ENCODE measurements at regions not wholly inside any gene's neighbourhood (a gene's known extent, or its start where the extent isn't known, plus 50 kb on each side); places are given as distances from the start of the nearest gene placed in this dataset.
A peak's percentile ranks its signal among the peaks of the same experiment; 100 is the strongest.

GRCh38 chrX:145677109-145677817 is 140.4 kb upstream of the SLITRK2 start:
- peak in 5 of 8 experiments; percentile 73 to 82 (median 76) for ATAC-seq (replicated peaks in 6 of 8)
- in situ Hi-C loops (cut with MboI; ENCODE audit: low pct_unique_long_range_greater_than_20kb in 2 of 9, low sequenced_read_pairs in 9 of 9, unreplicated experiment in 9 of 9) = no loop called here
- no peak overlapping the region for H3K4me3 ChIP-seq
- WGBS, 10 experiments = 0 to 100% (median 47%) methylated on average over 1 to 13 of the region's 16 CpGs; no CpG with 5 or more reads in 1 of the 10 experiments
- H3K4me1 ChIP-seq (replicated peaks in 1 of 2) = peaks cover 3 to 27% of the 10 kb centered on the region in 2 donors
- H3K27ac ChIP-seq = peak overlapping the region in 1 of 2 donors; percentile 80

GRCh38 chrX:145682518-145683298 is 134.9 kb upstream of the SLITRK2 start:
- in situ Hi-C loops (cut with MboI; ENCODE audit: low pct_unique_long_range_greater_than_20kb in 2 of 9, low sequenced_read_pairs in 9 of 9, unreplicated experiment in 9 of 9) = no loop called here
- Histone ChIP-seq H3K27ac (no peak overlapping the region), H3K4me3 (no peak overlapping the region), H3K4me1 (replicated peaks in 1 of 2) (peaks cover 0 to 28% of the 10 kb centered on the region in 2 donors)
- 0 to 44% (median 0%) methylated on average over 1 to 9 of the region's 9 CpGs; no CpG with 5 or more reads in 1 of the 10 experiments for WGBS, 10 experiments
- peak in 4 of 8 experiments; percentile 67 to 76 (median 72) for ATAC-seq (replicated peaks in 6 of 8)

- no peak overlapping the region for H3K4me3 ChIP-seq
- in situ Hi-C loops (cut with MboI; ENCODE audit: low pct_unique_long_range_greater_than_20kb in 2 of 9, low sequenced_read_pairs in 9 of 9, unreplicated experiment in 9 of 9) = no loop called here
- 0 to 88% (median 20%) methylated on average over 1 to 4 of the region's 4 CpGs; no CpG with 5 or more reads in 1 of the 10 experiments for WGBS, 10 experiments
- H3K27ac ChIP-seq = no peak overlapping the region
- ATAC-seq (replicated peaks in 6 of 8) = peak in 5 of 8 experiments; percentile 68 to 79 (median 75)
- peaks cover 0 to 13% of the 10 kb centered on the region in 2 donors for H3K4me1 ChIP-seq (replicated peaks in 1 of 2)
Observed at GRCh38 chrX:145687146-145687545, 130.5 kb upstream of the SLITRK2 start.

- Histone ChIP-seq H3K4me1 (replicated peaks in 1 of 2) (peaks cover 0 to 9% of the 10 kb centered on the region in 2 donors), H3K4me3 (no peak overlapping the region), H3K27ac (no peak overlapping the region)
- WGBS, 10 experiments = 0 to 100% (median 100%) methylated on average over 1 of the region's 1 CpG; no CpG with 5 or more reads in 6 of the 10 experiments
- in situ Hi-C loops (cut with MboI; ENCODE audit: low pct_unique_long_range_greater_than_20kb in 2 of 9, low sequenced_read_pairs in 9 of 9, unreplicated experiment in 9 of 9) = no loop called here
- no peak for ATAC-seq (replicated peaks in 6 of 8)
Observed at GRCh38 chrX:145687707-145688106, 129.9 kb upstream of the SLITRK2 start.

GRCh38 chrX:145694048-145694447 is 123.6 kb upstream of the SLITRK2 start:
- Histone ChIP-seq H3K4me3 (no peak overlapping the region), H3K4me1 (replicated peaks in 1 of 2) (no peaks in the 10 kb centered on the region), H3K27ac (no peak overlapping the region)
- ATAC-seq (replicated peaks in 6 of 8) = no peak
- in situ Hi-C loops (cut with MboI; ENCODE audit: low pct_unique_long_range_greater_than_20kb in 2 of 9, low sequenced_read_pairs in 9 of 9, unreplicated experiment in 9 of 9) = no loop called here
- 0 to 80% (median 41%) methylated on average over 1 to 3 of the region's 3 CpGs; no CpG with 5 or more reads in 6 of the 10 experiments for WGBS, 10 experiments

GRCh38 chrX:145715641-145716138 is 101.9 kb upstream of the SLITRK2 start:
- 0 to 80% (median 44%) methylated on average over 1 to 3 of the region's 5 CpGs; no CpG with 5 or more reads in 4 of the 10 experiments for WGBS, 10 experiments
- in situ Hi-C loops (cut with MboI; ENCODE audit: low pct_unique_long_range_greater_than_20kb in 2 of 9, low sequenced_read_pairs in 9 of 9, unreplicated experiment in 9 of 9) = no loop called here

GRCh38 chrX:145716226-145716625 is 101.4 kb upstream of the SLITRK2 start:
- no peak for ATAC-seq (replicated peaks in 6 of 8)
- Histone ChIP-seq H3K27ac (no peak overlapping the region), H3K4me3 (no peak overlapping the region), H3K4me1 (replicated peaks in 1 of 2) (no peaks in the 10 kb centered on the region)
- in situ Hi-C loops (cut with MboI; ENCODE audit: low pct_unique_long_range_greater_than_20kb in 2 of 9, low sequenced_read_pairs in 9 of 9, unreplicated experiment in 9 of 9) = no loop called here
- WGBS, 10 experiments = 15 to 69% methylated on average over 2 of the region's 2 CpGs; no CpG with 5 or more reads in 8 of the 10 experiments

More at GRCh38 chrX:145715641-145716138, 101.9 kb upstream of the SLITRK2 start:
- no peak for ATAC-seq (replicated peaks in 6 of 8)
- H3K4me1 ChIP-seq (replicated peaks in 1 of 2) = no peaks in the 10 kb centered on the region
- H3K4me3 ChIP-seq = no peak overlapping the region
- H3K27ac ChIP-seq = no peak overlapping the region

GRCh38 chrX:145727476-145727875 is 90.2 kb upstream of the SLITRK2 start:
- in situ Hi-C loops (cut with MboI; ENCODE audit: low pct_unique_long_range_greater_than_20kb in 2 of 9, low sequenced_read_pairs in 9 of 9, unreplicated experiment in 9 of 9) = no loop called here
- 80 to 100% methylated on average over 1 of the region's 5 CpGs; no CpG with 5 or more reads in 8 of the 10 experiments for WGBS, 10 experiments
- ATAC-seq (replicated peaks in 6 of 8) = no peak
- H3K4me1 ChIP-seq (replicated peaks in 1 of 2) = no peaks in the 10 kb centered on the region
- no peak overlapping the region for H3K4me3 ChIP-seq
- no peak overlapping the region for H3K27ac ChIP-seq

- in situ Hi-C loops (cut with MboI; ENCODE audit: low pct_unique_long_range_greater_than_20kb in 2 of 9, low sequenced_read_pairs in 9 of 9, unreplicated experiment in 9 of 9) = no loop called here
- no peak overlapping the region for H3K27ac ChIP-seq
- no peaks in the 10 kb centered on the region for H3K4me1 ChIP-seq (replicated peaks in 1 of 2)
- WGBS, 10 experiments = 0 to 47% methylated on average over 1 to 5 of the region's 6 CpGs; no CpG with 5 or more reads in 8 of the 10 experiments
- ATAC-seq (replicated peaks in 6 of 8) = peak in 3 of 8 experiments; percentile 28 to 63 (median 42)
- H3K4me3 ChIP-seq = no peak overlapping the region
Observed at GRCh38 chrX:145729635-145730034, 88.0 kb upstream of the SLITRK2 start.

GRCh38 chrX:145735036-145735435 is 82.6 kb upstream of the SLITRK2 start:
- in situ Hi-C loops (cut with MboI; ENCODE audit: low pct_unique_long_range_greater_than_20kb in 2 of 9, low sequenced_read_pairs in 9 of 9, unreplicated experiment in 9 of 9) = no loop called here
- no peak overlapping the region for H3K4me3 ChIP-seq
- H3K27ac ChIP-seq = no peak overlapping the region
- WGBS, 10 experiments = 0 to 71% (median 32%) methylated on average over 1 of the region's 1 CpG; no CpG with 5 or more reads in 6 of the 10 experiments
- no peak for ATAC-seq (replicated peaks in 6 of 8)
- no peaks in the 10 kb centered on the region for H3K4me1 ChIP-seq (replicated peaks in 1 of 2)

GRCh38 chrX:145751943-145752342 is 65.7 kb upstream of the SLITRK2 start:
- Histone ChIP-seq H3K4me3 (no peak overlapping the region), H3K27ac (no peak overlapping the region), H3K4me1 (replicated peaks in 1 of 2) (no peaks in the 10 kb centered on the region)
- ATAC-seq (replicated peaks in 6 of 8) = no peak
- in situ Hi-C loops (cut with MboI; ENCODE audit: low pct_unique_long_range_greater_than_20kb in 2 of 9, low sequenced_read_pairs in 9 of 9, unreplicated experiment in 9 of 9) = no loop called here
- 0 to 86% methylated on average over 1 to 2 of the region's 2 CpGs; no CpG with 5 or more reads in 8 of the 10 experiments for WGBS, 10 experiments
